Activated T-cell treated with anti-CD3 and anti-CD28 coated beads, Interleukin-2, amount 50 U/mL, for 48 hours (primary cell): ENCODE measurements at regions not wholly inside any gene's neighbourhood (a gene's known extent, or its start where the extent isn't known, plus 50 kb on each side); places are given as distances from the start of the nearest gene placed in this dataset.

Experiments
- DNase-seq, 2 experiments: peaks; one replicate each; pipeline ENCODE4 v3.0.0-alpha.2; 2020

DNA sequence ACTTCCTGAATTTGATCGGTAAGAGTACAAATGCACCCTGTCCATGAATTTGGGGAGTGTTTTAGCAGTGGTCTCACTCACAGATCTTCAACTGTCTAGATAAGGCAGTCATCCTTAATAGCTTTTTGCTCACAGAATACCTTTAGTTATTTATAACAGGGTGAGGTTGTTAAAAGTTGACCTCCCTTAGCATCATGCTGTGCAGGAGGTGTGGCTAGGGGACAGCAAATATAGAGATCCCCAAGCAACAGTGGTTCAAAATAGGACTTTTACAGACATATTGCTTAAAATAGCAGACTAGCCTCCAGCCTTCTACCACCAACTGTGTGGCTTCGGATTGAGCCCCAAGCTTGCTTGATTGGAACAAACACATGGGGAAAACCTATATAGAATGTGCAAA lies 724.4 kb downstream of the TLE1 start:
- no peak for DNase-seq

- DNase-seq, result no peak
These were observed 725.0 kb downstream of the TLE1 start for GRCh38 chr9:80964374-80964773.

- no peak for DNase-seq
These were observed 731.5 kb downstream of the TLE1 start for GRCh38 chr9:80957801-80958200.

DNA sequence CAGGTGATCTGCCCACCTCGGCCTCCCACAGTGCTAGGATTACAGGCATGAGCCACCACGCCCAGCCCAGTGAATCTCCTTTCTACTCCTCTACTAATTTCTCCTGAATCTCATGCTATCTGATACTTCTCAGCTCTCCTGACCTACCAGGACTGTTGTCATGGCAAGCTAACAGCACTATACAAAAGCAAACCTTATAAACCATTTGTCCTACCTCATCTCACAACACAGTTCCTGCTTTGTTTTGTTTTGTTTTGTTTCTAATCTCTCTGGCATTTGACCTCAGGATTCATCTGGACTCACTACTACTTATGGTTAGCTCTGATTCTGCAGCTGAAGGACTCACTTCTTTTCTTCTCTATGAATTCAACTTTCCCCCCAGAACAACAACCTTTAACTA lies 734.8 kb downstream of the TLE1 start:
- no peak for DNase-seq

GRCh38 chr9:80952363-80952922 lies 736.9 kb downstream of the TLE1 start:
- DNase-seq, result no peak

- no peak for DNase-seq
These were observed 737.7 kb downstream of the TLE1 start for GRCh38 chr9:80951675-80952074.

DNA sequence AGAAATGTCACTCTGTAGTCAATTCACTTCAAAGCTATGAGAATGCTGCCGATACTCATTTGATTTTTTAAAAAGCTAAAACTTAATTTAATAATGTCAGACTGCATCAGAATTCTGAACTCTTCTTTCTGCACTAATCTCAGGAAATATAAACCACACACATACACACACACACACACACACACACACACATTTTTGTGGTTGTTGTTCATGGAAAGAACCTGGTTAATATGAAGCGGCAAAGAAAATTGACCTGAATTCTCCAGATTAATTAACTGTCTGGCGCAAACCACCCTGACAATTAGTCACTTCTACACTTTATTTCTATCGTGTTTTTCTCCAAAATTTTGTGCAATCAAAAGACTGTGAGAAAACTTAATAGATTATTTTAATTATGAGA lies 740.5 kb downstream of the TLE1 start:
- DNase-seq, result no peak

DNA sequence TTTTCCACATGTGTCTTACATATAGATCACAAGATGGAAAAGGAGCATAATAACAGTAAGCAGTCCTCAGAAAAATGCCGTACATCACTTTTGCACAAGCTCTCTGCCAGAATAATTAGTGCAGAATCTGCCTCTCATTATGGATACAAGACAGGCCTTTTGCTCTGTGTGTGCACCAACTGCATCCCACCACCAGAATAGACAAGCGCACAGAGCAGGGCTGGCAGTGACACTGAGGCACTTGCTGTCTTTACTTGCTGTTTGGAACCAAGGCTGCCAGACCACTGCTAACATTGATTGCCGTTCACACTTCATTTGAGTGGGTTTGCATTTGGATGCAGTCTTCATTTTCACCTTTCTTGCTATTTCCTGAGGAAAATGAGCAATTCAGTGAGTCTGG lies 741.3 kb downstream of the TLE1 start:
- no peak for DNase-seq

DNA sequence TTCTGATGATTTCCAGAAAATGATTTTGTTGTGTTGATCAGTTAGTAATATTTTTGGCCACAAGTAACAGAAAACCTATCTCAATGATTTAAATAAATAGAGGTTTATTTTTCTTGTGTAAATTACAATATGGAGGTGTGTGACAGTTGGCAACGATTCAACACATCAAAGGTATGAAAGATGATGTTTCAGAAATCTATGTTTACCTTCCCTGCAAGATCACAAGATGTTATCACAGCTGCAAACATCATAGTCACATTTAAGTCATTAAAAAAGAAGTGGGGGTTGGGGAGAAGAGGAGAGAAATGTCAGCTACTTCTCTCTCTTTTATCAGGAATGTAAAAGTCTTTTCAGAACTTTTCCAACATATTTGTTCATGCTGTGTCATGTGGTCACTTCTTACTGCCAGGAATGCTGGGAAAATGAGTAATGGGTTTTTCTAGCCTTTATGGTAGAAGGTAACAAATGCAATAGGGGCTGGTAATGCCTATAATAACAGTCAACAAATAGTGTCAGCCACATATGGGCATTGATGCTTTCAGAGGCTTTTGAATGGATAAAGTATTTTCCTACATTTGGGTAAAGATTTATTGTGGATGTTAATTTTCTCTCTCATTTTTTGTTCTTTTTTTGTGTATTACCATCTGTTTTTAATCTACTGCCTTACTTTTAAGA lies 742.7 kb downstream of the TLE1 start:
- no peak for DNase-seq

DNA sequence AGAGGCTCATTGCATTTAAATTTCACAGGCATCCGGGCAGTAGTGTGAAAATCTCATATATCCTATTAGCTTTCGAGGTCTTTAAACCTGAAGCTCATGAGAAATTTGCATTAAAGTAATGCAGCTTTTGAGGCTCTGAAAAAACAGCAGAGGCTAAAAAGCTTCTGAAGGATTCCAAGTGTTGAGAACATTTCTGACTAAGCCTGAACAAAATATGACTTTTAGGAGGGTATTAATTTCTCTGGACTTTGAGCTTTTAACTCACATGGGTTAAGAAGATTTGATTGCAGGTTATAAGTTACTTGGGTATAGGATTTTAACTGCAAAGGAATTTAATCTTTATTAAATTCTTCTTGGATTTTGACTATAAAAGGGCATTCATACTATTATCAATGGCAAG lies 743.9 kb downstream of the TLE1 start:
- no peak for DNase-seq

- no peak for DNase-seq
These were observed 751.7 kb downstream of the TLE1 start for GRCh38 chr9:80937645-80938044.

DNA sequence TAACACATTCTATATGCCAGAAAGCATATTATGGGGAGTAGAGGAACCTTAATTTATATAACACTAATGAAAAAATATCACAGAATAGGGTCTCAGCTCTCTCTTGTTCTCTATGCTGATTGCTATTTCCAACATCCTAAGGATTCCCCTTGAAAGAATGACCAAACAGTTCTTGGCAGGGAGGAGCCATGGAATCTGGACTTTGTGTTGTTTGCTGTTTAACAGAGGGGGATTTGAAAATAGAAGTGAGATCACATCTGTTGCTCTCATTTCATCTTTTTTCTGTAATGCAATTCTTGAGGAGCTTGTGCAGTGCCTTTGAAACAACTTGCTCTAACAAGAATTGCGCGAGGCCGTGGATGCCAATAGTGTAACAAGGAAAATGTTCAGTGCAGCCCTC lies 755.3 kb downstream of the TLE1 start:
- DNase-seq, result no peak

- DNase-seq, result no peak
These were observed 756.2 kb downstream of the TLE1 start for GRCh38 chr9:80932947-80933780.

DNA sequence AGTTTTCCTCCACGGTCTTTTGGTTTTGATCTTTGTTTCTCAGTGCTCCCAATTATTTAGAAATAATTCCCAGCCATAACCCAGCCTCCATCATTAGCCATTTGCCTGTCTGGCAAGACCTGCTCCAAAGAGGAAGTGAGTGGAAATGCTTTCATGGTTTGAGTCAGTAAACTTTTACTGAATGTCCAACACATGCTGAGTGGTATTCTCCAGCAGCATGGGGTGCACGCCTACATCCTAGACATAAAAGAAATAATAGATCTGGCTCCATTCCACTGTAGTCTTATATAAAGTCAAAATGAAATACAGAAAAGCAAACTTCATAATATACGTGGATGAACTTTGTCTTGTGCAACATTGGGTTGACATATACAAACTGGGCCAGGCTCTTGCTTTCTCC lies 757.2 kb downstream of the TLE1 start:
- no peak for DNase-seq

DNA sequence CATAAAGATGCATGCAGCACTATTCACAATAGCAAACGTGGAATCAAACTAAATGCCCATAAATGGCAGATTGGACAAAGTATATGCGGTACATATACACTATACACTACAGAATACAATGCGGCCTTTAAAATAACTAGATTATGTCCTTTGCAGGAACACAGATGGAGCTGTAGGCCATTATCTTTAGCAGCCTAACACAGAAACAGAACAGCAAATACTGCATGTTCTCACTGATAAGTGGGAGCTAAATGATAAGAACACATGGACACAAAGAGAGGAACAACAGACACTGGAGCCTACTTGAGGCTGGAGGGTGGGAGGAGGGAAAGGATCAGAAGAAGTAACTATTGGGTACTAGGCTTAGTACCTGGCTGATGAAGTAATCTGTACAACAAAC lies 758.2 kb downstream of the TLE1 start:
- DNase-seq, result no peak

- no peak for DNase-seq
These were observed 760.6 kb downstream of the TLE1 start for GRCh38 chr9:80928697-80929096.

DNA sequence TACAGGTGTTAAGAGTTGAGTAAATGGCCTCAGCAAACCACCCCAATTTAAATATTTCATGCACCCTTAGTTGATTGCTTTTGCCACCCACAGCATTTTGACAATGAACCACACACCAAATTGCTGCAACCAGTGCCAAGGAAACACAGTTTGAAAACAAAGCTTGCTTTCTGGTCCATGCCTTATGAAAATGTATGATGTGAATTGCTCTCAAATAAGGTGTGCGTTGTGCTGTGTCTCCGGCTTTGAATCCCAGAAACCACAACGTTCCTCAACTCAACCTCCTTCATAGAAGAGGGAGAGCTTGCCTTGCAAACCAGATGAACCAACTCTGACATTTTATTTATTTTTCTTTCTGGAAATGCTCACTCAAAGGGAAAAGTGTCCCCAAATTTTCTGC lies 762.7 kb downstream of the TLE1 start:
- no peak for DNase-seq

DNA sequence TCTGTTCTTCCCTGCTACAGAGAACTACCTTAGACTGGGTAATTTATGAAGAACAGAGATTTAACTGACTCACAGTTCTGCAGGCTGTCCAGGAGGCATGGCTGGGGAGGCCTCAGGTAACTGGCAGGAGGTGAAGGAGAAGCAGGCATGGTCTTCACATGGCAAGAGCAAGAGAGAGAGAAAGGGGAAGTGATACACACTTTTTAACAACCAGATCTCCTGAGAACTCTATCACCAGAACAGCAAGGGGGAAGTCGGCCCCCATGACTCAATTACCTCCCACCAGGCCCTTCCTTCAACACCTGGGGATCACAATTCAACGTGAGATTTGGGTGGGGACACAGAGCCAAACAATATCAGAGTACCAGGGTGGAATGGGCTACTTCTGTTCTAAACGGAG lies 766.8 kb downstream of the TLE1 start:
- DNase-seq, result no peak

DNA sequence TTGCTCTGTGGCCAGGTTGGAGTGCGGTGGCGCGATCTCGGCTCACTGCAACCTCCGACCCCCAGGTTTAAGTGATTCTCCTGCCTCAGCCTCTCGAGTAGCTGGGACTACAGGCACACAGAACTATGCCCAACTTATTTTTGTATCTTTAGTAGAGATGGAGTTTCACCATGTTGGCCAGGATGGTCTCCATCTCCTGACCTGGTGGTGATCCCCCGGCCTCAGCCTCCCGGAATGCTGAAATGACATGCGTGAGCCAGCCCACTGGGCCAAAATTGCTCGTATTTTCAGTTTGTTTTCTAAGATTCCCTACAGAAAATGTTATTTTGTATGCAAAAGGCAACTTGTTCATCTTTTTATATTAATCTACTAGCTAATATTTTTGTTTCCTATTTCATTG lies 782.6 kb downstream of the TLE1 start:
- DNase-seq, result no peak

GRCh38 chr9:80899208-80899607 lies 790.1 kb downstream of the TLE1 start:
- DNase-seq, result no peak

GRCh38 chr9:80893190-80893589 lies 796.2 kb downstream of the TLE1 start:
- DNase-seq, result no peak

DNA sequence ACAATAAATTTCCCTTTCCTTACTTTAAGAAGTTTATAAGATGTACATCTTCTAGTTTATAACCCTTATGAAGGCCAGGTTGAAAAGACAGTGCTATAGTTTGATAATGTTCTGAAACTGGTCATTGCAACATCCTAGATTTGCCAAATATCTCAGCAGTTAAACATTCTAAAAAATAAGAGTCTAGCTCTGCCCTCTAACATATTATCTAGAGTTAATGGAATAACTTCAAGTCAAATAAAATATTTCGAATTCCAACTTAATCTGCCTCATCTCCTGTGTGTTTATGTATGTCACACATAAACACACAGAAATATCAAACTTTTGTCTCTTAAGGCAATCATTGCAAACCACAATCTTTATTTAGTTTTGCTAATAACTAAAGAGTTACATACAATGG lies 796.6 kb downstream of the TLE1 start:
- DNase-seq, result no peak

DNA sequence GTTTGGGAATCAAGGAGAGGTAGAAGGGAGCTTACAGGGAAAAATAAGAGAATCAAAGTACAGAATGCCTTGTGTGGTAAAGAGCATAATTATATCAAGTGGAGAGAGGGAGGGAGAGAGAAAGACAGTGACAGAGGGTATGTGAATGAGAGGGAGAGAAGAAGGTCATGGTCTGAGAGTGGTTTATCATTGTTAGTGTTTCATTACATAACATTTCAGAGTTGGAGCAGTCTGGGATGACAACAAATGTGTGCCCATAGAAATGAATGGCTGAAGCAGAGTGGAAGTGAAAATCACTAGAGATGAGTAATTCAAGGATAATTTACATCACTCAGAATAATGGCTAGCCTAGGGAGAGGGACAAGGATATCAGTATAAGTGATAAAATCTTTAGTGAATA lies 799.2 kb downstream of the TLE1 start:
- no peak for DNase-seq

- DNase-seq, result no peak
These were observed 803.5 kb downstream of the TLE1 start for GRCh38 chr9:80885894-80886293.
